CD4-positive, alpha-beta T cell treated with Interleukin-1 beta for 1 hour (primary cell): ENCODE measurements at regions not wholly inside any gene's neighbourhood (a gene's known extent, or its start where the extent isn't known, plus 50 kb on each side); places are given as distances from the start of the nearest gene placed in this dataset.

Experiments
- DNase-seq, 2 donors: peaks; one replicate each; pipeline ENCODE4 v3.0.0-alpha.2; 2020 to 2022

DNA sequence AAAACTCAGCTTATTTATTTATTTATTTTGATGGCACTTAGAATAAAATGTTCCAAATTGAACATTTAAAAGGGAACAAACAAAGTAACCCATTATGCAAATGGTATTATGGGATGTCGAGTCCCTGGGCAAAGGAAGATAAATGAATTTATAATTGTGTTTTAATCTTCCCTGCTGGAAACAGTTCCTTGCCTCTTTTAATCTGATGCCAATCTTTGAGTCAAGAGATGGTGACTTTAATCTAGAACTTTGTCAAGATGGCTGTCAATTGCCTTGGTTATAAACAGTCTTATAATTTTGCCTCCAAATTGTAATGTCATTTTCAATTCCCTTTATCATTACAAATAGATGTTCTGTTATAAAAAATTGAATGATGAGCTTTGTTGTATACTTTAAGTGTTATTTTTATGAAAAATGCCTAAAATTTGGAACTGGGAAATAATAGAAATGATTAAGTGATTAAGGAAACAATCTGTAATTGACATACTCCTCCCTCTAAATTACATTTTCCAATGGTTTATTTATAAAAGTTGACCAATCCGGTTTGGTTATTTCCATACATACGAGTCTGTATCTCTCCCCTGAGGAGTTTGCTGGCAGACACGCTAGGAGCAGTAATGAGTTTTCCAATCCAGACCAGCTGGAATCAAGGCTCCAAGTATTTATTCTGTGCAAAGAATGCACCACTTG, 134.9 kb upstream of the FRMD6 start:
- no peak for DNase-seq

DNA sequence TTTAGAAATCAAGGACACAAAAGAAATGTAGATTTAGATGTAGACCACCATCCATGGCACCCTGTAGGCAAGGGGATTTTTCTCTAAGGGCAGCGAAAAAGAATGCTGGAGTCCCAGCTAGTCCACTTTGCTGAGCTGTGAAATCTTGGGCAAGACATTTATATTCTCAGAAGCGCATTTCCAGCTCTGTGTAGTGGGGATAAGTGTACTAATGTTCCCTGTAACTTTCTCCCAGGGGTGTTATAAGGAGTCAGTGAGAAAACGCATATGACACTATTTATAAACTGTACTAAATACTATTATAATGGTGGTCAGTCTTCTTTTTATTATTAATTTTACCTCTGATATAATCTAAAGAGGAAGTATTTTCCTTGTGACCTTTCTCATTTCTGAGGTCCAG, 133.4 kb upstream of the FRMD6 start:
- no peak for DNase-seq

DNA sequence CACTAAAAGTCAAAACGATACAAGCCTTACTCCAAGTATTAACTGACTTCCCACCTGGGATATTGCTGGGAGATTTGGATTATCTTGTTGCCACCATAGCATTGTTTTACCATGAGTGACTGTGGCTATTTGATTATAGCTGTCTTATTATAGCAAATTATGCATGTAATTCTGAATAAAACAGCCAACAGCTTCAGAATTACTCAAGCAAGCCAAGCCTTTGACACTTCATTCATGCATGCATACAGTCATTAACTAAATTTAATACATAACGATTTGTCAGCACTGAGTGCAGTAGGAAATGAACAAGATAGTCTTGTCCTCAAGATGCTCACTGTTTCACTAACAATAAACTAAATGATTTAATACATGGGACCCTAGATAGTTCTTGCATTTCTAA, 133.0 kb upstream of the FRMD6 start:
- no peak for DNase-seq

DNA sequence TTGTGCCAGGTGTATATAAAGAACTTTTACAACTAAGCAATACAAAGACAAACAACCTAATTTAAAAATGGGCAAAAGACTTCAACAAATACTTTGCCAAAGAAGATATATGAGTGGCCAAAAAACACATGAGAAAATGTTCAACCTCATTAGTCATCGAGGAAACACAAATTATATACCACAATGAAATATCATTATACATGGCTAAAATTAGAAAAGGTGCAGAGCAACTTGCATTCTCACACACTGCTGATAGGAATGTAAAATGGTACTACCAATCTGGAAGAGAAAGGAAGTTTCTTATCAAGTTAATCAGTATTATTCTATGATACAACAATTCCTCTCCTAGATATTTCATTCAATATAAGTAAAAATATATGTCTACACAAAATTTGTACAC, 131.6 kb upstream of the FRMD6 start:
- DNase-seq, result no peak

DNA sequence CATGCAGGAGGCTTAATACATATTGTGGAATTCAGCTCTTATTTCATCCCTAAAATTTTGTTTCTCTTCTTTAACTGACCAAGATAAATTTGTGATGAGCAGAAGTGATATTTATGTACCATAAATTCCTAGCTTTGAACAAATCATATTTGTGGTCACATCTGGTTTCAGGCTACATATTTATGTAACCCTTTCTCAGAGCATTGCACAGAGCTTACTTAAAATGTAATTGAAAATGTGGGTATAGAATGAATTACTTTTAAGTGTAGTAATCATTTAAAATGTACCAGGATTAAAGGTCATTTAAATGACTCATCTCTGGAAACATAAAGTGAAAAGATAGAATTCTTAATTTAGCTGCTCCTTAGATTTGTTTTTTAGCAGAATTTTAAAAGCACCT, 129.9 kb upstream of the FRMD6 start:
- no peak for DNase-seq

DNA sequence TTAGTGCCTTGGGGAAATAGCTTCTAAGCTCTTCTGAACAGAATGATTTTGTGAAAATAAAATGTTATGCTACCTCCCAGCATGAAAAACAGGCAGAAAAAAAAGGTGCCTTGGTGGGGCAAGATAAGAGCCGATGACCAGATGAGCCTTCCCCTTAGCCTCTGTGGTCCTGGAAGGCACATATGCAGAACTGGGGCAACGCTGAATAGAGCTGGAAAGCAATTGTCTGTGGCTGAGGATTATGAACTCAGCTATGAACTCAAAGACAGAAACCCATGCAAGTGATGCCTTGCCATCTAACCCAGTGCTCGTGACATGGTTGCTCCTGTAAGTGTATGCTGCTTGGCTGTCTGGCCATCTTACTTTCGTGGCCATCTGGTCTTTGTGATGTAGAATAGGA, 128.5 kb upstream of the FRMD6 start:
- DNase-seq, result no peak

DNA sequence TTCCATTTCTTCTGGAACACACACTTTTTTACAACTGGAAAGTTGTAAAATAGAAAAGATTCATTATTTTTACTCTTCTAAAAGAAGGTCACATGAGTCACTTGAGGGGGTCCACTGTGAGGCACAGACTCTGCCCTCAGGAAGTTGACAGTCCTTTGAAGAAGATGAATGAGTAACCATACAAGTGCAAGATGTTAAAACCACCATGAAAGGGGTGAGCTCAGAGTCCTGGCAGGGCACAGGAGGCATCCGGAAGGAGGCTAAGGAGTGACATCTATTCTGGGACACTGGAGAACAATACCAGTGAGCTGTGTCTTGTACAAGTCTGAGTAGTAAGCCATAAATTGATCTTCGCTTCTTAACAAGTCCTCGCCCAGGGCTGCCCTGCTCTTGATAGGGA, 126.0 kb upstream of the FRMD6 start:
- DNase-seq, result no peak

DNA sequence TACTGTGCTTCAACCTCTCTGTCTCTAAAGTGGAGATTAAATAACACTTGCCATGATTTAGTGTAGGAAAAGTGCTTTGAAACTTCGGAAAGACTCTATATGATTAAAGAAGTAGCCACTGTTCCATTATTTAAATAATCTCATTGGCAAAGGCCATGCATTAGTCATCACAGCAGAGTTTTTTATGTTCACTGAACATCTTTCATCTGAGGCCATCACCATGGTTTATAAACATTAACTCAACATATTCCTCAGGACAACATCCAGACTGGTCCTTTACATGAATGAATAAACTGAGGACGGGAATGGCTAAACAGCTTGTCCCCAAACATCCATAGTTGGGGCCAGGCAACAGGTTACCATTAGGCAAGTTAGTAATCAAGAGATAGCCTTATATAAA, 124.6 kb upstream of the FRMD6 start:
- DNase-seq, result no peak

DNA sequence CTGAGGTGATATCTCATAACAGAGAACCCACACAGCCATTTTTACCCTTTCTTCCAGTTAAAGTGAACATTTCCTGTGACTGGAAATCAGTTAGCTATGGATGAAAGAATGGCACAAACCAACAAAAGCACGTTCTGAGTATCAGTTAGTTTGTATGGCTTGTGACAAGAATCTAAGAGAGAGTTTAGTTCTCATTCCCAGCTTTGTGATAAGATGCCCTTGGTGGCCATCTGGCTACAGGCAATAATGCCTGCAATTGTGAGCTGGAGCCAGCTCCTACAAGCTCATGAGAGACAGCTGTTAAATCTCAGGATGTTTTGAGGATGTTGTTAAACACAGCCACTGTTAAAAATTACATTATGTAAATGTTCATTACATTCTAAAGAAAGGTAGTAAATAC, 122.0 kb upstream of the FRMD6 start:
- DNase-seq, result no peak

DNA sequence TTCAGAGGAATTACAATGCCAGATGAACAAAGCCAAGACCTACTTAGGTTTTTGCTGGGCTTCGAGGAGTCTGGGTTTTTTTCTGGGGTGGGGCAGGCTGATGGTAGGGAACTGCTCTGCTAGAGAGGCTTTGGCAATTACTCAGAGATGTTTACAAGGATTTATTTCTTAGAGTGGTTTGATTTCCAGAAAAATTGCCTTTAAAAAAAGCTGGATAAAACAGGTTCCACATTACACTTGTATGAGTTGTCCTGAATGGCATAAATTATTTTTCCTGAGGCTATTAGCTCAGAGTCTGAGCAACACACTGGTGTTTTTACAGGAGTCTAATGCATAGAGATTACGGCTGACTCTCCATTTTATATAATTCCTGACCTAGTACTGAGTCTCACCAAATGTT, 118.5 kb upstream of the FRMD6 start:
- DNase-seq, result no peak

DNA sequence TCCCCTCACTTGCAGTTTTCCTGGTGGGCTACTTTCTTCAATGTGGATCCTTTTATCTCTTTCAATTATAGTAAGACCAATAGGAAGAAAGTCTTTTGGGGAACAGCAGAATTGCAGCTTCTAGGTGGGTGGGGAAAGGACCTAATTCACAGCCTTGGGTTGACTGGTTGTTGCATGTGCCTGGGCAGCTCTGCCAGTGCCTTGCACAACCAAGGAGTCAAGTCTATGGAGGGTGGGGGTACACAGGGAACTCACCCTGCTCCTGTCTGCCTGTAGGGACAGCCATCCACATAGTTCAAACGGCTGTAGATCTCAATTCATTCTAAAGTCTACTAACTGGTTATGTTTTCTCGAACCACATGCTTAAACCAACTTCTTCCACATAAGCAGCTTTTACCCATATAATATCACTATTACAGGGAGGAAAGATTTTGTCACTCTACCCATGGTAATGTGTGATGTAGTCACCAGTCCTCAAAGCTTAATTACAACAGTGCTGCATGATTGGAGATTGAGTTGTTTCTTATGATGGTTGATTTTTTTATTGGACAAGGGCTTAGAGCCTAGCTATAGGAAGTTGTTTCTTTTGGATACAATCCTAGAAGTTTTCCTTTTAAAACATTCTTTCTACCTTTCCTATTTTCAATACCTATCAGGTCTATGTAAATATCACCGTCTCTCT, 117.7 kb upstream of the FRMD6 start:
- DNase-seq, result no peak

DNA sequence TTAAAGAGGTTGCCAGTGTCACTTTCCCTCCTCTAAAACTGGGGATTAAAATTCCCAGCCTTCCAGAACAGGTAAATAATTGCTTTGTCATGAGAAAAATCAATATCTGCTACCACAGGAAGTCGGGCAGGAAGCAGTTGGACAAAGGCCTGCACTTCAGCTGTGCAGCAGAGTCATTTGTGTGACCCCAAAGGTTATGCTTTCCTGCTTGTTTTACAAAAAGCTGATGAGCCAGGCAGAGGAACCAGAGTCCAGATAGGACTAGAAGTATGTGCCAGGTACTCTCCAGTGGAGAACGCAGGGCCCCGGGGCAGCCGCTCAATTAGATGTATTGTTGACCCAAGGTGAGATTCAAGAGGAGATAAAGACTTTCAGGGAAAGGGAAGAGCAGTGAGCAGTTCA, 117.1 kb upstream of the FRMD6 start:
- no peak for DNase-seq

DNA sequence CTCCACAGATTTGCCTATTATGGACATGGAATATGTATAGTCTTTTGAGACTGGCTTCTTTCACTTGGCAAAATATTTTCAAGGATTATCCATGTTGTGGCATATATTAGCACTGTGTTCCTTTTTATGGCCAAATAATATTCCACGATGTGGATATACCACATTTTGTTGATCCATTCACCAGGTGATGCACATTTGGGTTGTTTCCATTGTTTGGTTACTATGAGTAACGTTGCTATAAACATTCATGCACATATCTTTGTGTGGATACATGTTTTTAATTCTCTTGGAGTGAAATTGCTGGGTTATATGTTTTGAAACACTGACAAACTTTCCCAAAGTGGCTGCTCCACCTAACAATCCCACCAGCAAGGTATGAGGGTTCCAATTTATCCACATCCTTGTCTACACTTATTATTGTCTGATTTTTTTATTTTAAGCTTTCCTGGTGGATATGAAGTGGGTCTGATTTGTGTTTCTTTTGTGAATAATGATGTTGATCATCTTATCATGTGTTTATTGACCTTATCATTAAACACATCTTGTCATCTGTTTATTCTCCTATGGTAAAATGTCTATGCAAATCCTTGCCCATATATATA, 116.2 kb upstream of the FRMD6 start:
- DNase-seq, result no peak

DNA sequence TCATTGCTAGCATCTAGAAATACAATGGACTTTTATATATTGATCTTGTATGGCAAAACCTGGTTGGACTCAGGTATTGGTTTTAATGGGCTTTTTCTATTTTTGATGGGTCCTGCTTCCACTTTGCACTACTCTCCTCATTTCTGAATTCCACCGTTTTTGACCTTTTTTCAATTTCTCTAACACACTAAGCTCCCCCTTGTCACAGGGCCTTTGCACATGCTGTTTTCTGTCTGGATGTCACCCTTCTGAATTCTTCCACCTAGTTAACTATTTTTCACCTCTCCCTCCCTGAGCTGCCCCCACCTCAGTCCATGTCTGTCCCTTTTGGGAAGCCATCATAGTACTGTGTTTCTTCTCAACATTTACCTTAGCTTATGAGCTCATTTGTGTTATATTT, 112.7 kb upstream of the FRMD6 start:
- no peak for DNase-seq

DNA sequence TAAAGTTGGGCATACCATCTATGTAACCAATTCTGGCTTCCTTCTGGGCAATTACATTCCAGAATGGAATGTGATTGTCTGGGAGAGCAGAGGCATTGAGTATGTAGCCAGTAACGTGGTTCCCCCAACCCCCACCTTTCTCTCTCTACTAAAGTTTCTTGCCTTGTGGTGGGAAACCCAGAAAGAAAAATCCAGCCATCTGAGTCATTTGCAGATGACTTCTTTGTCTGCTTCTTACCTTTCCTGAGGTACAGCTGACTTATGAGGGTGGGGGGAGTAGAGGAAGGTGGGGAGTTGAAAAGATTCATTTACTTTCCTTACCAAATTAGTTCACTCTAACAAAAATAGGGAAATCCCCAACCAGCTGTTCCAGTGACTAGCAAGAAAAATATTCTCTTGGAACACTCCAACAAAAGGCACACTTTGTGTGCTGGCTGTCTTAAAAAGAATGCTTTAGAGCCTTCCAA, 112.1 kb upstream of the FRMD6 start:
- no peak for DNase-seq

DNA sequence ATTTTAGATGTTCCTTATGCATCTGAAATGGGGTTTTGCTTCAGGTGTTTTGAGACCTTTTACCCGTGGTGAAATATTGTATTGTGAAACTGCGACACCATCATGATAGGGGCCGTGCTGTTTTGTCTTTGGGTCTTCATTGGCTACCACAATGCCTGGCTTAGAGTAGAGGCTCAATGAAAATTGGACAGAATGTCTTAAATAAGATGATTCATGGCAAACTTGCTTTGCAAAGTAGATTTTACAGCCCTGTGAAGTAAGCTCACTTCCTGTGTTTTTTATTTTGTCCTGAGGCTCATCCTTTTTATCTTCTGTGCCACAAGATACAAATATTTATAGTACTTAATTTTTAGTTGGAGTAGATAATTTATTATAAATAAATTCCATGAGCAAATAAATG, 111.3 kb upstream of the FRMD6 start:
- no peak for DNase-seq

DNA sequence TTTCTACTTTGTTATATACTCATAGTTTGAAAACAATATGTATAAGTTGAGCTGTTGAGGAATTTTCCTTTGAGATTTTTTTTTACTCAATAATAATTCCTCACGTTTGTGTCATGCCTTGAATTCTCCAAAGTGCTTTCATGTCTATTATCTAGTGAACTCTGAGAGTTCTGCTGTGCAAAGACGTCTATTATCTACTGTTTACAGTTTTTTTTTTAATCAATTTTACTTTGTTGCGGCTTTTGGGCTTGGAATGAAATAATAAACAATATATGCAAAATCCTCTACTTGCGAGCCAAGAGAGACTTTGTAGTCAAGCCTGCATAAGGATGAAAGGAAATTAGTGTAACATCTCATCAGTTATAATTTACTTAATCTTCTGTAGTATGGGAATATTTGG, 107.2 kb upstream of the FRMD6 start:
- no peak for DNase-seq

DNA sequence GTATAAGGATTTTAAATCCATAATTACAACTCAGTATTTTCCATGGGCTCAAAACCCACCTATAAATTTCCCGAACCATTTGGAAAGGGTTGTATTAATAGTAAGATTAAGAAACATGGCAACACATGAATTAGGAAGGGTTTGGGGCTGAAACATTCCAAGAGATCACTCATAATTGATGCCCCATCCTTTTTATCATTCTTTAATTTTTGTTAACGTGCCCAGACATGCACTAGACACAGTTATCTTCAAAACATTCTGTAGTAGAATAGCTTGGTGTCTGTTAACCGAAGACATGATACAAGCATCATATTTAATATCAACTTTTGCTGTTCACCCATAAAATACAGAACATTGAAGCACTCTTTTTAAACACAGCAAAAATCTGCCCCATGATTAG, 106.8 kb upstream of the FRMD6 start:
- no peak for DNase-seq

DNA sequence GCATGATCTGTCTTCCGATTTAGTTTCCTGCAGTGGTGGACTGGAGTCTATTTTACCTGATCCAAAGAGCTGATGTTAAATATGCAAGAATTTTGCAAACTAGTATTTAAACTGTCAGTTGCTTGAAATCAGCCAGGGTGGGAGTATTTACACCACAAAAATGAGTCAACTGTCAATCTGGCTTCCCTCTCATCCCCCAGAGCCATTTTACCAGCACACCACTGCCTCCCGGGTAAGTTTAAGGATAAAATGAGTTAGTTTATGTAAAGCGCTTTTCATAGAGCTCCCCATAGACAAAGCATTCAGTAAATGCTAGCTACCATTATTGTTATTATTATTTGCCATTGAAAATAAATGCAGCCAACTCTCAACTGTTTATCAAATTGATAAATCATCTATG, 106.3 kb upstream of the FRMD6 start:
- DNase-seq, result no peak

DNA sequence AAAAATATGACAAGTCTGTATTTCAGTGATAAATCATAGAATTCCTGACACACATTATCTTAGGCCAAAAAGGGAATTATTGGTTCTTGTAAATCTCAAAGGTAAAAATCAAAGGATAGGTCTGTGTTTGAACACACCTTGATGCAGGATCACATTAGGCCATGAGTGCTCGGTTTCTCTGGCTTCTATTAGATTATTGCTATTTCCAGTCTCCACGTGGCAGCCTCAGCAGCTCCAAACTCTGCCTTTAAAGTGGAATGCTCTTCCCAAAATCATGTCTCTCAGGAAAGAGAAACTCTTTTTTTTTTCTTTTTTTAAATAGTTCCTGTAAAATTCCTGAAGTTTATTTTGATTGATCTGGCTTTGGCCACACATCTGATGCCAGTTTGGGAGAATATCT, 105.6 kb upstream of the FRMD6 start:
- DNase-seq, result no peak

DNA sequence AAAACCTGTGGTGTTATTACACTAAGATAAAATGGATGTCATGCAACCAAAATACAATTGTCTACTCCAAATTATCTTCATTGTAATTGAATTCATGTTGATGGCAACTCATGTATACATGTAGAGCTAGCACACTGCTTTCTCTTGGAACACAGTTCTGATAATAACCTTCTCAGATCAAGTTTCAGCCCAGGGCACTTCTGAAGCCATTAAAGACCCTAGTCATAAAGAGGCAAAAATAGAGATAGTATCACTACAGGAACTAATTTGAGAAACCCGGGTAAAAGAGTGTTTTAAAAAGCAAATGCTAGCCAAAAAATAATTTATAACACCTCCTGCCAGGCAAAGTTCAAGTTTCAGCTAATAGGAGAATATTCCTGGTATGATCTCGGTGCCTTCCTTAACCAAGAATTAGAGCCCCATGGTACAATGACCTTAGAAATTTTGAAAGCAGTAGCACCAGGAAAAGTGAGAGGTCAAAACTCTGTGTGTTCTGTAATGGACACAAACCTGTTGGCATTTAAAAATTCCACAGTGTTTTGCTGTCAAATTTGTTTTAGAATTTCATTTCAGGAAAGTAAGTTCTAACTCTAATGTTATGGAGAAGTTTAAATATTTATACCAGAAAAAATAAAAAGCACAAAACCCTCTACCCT, 105.0 kb upstream of the FRMD6 start:
- DNase-seq, result no peak

DNA sequence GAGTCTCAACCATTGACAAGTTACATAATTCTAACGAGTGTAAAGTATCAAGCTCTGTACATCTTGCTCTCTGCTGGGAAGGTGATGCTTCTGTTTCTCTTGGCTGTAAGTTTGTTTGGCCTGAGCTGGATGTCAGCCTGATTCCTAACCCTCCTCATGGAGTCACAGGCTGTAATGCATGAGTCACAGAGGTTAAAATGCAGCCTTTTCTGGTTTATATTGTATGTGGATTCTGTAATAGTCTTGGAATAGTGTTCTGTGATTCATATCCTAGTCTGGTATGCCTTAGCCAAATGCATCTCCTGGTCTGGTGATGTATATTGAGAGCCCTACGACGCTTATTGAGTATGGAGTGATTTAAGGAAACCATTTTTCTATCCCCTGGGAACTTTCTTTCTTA, 104.5 kb upstream of the FRMD6 start:
- DNase-seq, result no peak

DNA sequence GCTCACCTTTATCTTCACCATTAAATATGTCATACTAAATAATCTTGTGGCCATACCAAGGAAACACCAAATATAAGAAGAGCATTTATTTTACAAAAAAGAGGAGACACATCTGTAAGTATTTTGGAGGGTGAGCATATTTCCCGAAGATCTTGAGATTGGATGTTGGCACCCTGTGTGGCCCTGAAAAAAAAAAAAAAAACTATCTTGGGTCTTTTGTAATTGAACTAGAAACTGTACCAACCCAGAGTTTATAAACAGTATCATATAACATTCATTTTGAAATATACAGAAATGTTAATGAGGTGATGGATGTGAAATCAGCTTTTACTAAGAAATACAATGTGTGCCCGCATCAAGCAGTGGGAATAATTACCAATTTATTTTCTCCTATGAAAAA, 104.0 kb upstream of the FRMD6 start:
- DNase-seq, result no peak

DNA sequence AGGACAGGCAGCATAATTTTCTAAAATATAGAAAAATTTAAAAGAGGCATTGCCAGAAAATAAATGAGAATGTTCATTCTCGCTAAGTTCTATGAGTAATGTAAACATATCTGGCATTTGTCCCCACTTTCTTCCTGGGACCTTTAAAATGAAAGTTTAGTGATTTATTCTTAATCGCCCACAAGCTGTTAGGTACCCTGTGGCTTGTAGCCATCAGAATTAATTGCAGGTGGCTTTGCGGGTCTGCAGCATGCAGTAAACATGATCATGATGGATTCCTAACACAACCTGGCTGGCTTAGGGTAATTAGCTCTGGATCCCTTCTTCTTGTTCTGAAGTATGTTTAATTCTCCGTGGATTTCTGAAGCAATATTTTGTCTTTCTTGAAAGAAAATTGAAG, 103.5 kb upstream of the FRMD6 start:
- no peak for DNase-seq
